H1 (cell line): ENCODE measurements at regions not wholly inside any gene's neighbourhood (a gene's known extent, or its start where the extent isn't known, plus 50 kb on each side); places are given as distances from the start of the nearest gene placed in this dataset.

ENCODE experiments used
- SP2 ChIP-seq: IDR thresholded peaks from 2 replicates; pipeline ENCODE4 v1.6.1; 2012; ENCODE audit warnings: mild to moderate bottlenecking, low read length, inconsistent platforms
- TCF12 ChIP-seq: IDR thresholded peaks from 2 replicates; pipeline ENCODE4 v1.6.1; 2011; ENCODE audit warnings: low read depth, mild to moderate bottlenecking, low read length
- USF2 ChIP-seq: IDR thresholded peaks from 2 replicates; pipeline ENCODE4 v1.6.1; 2011; ENCODE audit warnings: low read length, improper control_type of control experiment

- no peak for TF ChIP-seq SP2
- TF ChIP-seq TCF12, result no peak
- no peak for TF ChIP-seq USF2
These were observed 121.3 kb upstream of the SYT4 start (continued) for GRCh38 chr18:43398601-43399000.
